Thoracic aorta (tissue), 2 donors: ENCODE measurements at regions not wholly inside any gene's neighbourhood (a gene's known extent, or its start where the extent isn't known, plus 50 kb on each side); places are given as distances from the start of the nearest gene placed in this dataset.

Experiments used
- ATAC-seq: fragments of 150-250 bp; one replicate; pipeline ENCODE4 v1.8.0; 2017; ENCODE audit warnings: low read depth; ENCODE audit not compliant: insufficient number of reproducible peaks, low FRiP score
- DNase-seq: peaks from one replicate; pipeline ENCODE4 v3.0.0-alpha.2; 2020; ENCODE audit warnings: low spot score
- H3K27ac ChIP-seq, 2 donors: fragments of 200-600 bp; sonication (generic); 1 replicate in 1 of 2; 2 replicates in 1 of 2; pipeline ENCODE4 v1.5.1; 2016; ENCODE audit warnings: mild to moderate bottlenecking in 2 of 2, moderate library complexity in 2 of 2
- H3K27me3 ChIP-seq: fragments of 200-600 bp; sonication (generic); replicated peaks from 2 replicates; pipeline ENCODE4 v1.6.0; 2016; ENCODE audit warnings: mild to moderate bottlenecking; ENCODE audit not compliant: insufficient read depth
- H3K36me3 ChIP-seq: fragments of 200-600 bp; sonication (generic); one replicate; pipeline ENCODE4 v1.5.1; 2016
- H3K4me1 ChIP-seq, 2 donors: fragments of 200-600 bp; sonication (generic); 1 replicate in 1 of 2; 2 replicates in 1 of 2; pipeline versions ENCODE4 v1.5.1 to v1.6.0; 2016; ENCODE audit warnings: low read depth in 2 of 2, mild to moderate bottlenecking in 1 of 2; ENCODE audit not compliant: control insufficient read depth in 1 of 2
- H3K4me3 ChIP-seq: fragments of 200-600 bp; sonication (generic); 2 replicates; pipeline ENCODE4 v1.5.1; 2016; ENCODE audit warnings: mild to moderate bottlenecking
- H3K9me3 ChIP-seq: fragments of 200-600 bp; sonication (generic); 2 replicates; pipeline ENCODE4 v1.5.1; 2016
- TF ChIP-seq, protein P1 (sequence below): fragments of 200-600 bp; sonication (generic); IDR thresholded peaks from one replicate; pipeline ENCODE4 v1.5.1; 2019; ENCODE audit warnings: antibody characterized with exemption

DNA sequence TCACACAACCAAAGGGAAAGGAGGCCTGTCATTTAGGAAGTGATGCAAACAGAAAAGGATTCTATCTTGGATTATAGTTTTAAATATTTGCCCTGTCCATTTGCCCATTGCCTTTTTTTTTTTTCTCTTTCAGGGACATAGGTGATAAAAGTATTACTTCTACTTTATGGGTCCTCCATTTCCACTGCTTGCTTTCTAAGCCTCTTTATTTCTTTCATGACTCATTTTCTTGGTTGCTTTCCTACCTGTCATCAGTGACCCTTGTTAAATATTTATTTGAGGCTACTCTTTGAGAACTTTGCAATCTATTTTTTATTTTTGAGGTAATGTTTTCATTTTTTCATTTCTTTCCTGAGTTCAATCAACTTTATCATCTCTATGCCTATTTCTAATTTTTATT lies 522.9 kb upstream of the ARRDC3 start:
- Histone ChIP-seq H3K9me3 (no peaks in the 10 kb centered on the region), H3K36me3 (no peaks in the 10 kb centered on the region), H3K27me3 (no peaks in the 10 kb centered on the region), H3K4me3 (no peak overlapping the region), H3K4me1 (no peaks in the 10 kb centered on the region), H3K27ac (no peak overlapping the region)
- DNase-seq (no peak), ATAC-seq (no peak)
- TF ChIP-seq, protein P1, sequence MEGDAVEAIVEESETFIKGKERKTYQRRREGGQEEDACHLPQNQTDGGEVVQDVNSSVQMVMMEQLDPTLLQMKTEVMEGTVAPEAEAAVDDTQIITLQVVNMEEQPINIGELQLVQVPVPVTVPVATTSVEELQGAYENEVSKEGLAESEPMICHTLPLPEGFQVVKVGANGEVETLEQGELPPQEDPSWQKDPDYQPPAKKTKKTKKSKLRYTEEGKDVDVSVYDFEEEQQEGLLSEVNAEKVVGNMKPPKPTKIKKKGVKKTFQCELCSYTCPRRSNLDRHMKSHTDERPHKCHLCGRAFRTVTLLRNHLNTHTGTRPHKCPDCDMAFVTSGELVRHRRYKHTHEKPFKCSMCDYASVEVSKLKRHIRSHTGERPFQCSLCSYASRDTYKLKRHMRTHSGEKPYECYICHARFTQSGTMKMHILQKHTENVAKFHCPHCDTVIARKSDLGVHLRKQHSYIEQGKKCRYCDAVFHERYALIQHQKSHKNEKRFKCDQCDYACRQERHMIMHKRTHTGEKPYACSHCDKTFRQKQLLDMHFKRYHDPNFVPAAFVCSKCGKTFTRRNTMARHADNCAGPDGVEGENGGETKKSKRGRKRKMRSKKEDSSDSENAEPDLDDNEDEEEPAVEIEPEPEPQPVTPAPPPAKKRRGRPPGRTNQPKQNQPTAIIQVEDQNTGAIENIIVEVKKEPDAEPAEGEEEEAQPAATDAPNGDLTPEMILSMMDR: no peak

DNA sequence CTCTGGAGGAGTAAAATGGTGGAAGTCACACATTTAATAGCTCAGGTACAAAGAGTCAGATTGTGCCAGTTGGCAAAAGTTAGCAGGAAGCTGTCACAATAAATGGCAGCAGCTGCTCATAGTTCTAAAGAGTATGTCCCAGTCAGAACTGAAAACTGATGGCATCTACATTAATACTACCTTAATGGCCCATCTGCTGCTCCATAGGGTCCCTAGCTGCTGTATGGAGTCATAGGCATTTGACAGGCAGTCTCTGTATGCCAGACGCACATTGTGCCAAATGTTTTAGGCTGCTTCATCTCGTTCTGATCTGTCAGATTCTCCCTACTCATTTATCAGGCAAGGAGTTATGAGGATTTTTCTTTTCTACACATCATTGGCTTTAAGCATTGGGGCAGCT lies 515.8 kb upstream of the ARRDC3 start:
- H3K27me3 ChIP-seq: no peaks in the 10 kb centered on the region
- no peak for DNase-seq
- no peak overlapping the region for H3K27ac ChIP-seq
- no peaks in the 10 kb centered on the region for H3K4me1 ChIP-seq
- no peak for ATAC-seq
- H3K36me3 ChIP-seq: no peaks in the 10 kb centered on the region
- no peak overlapping the region for H3K4me3 ChIP-seq
- H3K9me3 ChIP-seq: no peaks in the 10 kb centered on the region
- TF ChIP-seq, protein P1: no peak

DNA sequence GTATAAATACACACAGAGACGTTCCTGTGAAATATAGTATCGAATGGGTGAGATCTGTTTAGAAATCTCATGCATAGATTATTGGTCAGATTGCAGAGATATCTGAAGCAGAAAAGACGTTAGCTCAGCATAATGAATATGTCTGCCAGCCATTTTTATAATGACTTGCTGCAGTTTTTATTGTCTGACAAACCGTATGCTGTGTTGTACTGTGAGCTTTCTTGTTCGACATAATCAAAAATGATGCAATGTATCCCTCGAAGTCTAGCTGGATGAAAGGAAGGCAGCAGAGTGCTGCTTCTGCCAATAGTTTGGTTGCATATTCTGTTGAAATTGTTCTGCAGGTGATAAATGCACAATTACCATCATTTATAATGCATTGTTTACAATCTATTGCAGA lies 514.9 kb upstream of the ARRDC3 start:
- no peaks in the 10 kb centered on the region for H3K4me1 ChIP-seq
- H3K36me3 ChIP-seq: no peaks in the 10 kb centered on the region
- no peak for DNase-seq
- H3K9me3 ChIP-seq: no peaks in the 10 kb centered on the region
- no peak overlapping the region for H3K4me3 ChIP-seq
- TF ChIP-seq, protein P1: no peak
- no peak for ATAC-seq
- no peak overlapping the region for H3K27ac ChIP-seq
- H3K27me3 ChIP-seq: no peaks in the 10 kb centered on the region

DNA sequence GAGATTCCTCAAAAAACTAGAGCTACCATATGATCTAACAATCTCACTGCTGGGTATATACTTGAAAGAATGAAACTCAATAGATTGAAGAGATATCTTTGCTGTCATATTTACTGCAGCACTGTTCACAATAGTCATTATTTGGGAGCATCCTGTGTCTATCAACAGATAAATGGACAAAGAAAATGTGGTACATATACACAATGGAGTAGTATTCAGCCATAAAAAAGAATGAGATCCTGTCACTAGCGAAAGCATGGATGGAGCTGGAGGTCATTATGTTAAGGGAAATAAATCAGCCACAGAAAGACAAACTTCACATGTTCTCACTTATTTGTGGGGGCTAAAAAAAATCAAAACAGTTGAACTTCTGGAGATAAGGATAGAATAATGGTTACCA lies 505.7 kb upstream of the ARRDC3 start:
- TF ChIP-seq, protein P1: no peak
- Histone ChIP-seq H3K27me3 (no peaks in the 10 kb centered on the region), H3K36me3 (no peaks in the 10 kb centered on the region), H3K4me1 (no peaks in the 10 kb centered on the region), H3K4me3 (no peak overlapping the region), H3K9me3 (no peaks in the 10 kb centered on the region), H3K27ac (no peak overlapping the region)
- no peak for ATAC-seq
- DNase-seq: no peak

DNA sequence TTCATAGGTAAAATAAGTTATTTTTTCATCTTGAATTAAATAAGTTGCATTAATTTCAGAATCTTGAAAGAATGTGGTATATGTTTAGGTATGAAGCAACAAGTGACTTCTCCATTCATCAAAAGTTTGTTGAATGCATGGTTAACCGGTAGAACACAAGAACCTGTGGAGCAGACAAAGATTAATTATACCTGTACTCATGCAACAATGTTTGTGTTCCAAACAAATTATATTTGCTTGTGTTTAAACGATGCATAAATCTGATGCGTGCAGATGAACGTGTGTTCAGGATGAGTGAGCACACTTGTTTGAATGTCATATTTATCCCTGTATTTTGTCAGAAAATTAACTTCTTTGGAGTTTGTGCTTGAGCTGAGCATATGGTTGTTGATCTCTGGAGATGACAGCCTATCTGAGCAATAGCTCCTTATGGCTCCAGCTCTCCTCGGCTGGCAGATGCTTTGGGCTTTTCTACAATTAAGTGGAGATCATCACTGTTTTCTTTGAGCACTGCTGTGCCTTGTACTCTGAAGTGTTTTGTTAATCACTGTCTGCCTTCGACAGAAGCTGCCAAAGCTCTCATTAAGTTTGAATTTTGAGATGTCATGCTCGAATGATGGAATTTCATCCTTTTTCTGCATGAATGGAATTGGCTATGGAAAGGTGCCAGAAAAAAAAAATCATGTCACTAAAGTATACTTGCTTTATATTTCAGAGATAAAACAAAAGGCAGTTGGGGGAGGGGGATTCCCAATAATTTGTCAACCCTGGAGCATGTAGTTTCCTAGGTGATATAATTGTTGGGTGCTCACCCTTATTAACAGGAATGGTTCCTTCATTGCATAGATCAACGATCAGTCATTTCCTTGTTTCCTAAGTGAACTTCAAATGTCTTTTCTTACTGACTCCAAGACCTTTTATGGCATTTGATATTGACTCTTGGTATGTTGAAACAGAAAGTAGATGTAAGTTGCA lies 502.5 kb upstream of the ARRDC3 start:
- Histone ChIP-seq H3K4me1 (no peaks in the 10 kb centered on the region), H3K27ac (no peak overlapping the region), H3K36me3 (no peaks in the 10 kb centered on the region), H3K4me3 (no peak overlapping the region), H3K9me3 (no peaks in the 10 kb centered on the region), H3K27me3 (no peaks in the 10 kb centered on the region)
- TF ChIP-seq, protein P1: no peak
- DNase-seq: no peak
- no peak for ATAC-seq
